ENCODE measurements at regions not wholly inside any gene's neighbourhood (a gene's known extent, or its start where the extent isn't known, plus 50 kb on each side); places are given as distances from the start of the nearest gene placed in this dataset.
A peak's percentile ranks its signal among the peaks of the same experiment; 100 is the strongest.
"Not testable (repeated sequence)": the region's sequence is repeated elsewhere in the genome, so short reads cannot be mapped to it uniquely, and the experiment has no call there.

DNA sequence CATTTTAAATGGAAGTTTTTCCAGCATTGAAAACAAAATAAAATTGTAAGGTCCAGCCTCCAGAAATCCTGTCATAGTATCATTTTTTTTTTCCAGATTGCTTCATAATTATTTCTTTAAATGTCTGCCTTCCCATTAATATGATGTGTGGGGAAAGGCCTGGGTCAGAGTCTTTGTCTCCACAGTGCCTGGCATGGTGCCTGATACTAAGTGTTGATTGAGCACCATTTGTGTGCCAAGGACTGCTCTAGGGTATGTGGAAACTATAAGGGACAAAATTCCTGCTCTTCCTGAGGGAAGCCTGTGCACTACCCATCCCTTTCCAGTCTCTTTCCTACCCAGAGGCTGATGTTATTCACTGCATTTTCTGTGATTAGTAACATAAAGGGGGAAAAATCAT is 53.1 kb upstream of the BEND4 start:
- DNase-seq, result no peak

- DNase-seq, result no peak
Observed at GRCh38 chr4:42216664-42217063, 64.2 kb upstream of the BEND4 start.

GRCh38 chr4:42225286-42225685 is 72.8 kb upstream of the BEND4 start:
- DNase-seq, result peak; percentile 1

DNA sequence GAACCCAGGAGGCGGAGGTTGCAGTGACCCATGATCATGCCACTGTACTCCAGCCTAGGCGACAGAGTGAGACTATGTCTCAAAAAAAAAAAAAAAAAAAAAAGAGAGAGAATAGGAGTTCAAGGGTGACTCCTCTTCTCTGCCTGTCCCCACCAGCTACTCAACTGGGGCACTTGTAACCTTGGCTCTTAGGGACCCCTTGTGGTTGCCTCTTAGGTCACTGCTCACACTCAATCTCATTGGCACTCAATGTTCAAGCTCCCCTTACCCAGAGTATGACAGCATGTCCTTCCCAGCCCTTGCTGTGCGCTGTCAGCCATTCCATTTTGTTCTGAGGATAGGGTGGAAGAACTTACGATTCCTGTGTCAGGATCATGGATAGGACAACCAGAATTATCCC is 82.4 kb upstream of the BEND4 start:
- DNase-seq, result no peak

GRCh38 chr4:42235304-42236021 is 83.0 kb upstream of the BEND4 start:
- DNase-seq, result no peak

GRCh38 chr4:42237010-42237409 is 84.6 kb upstream of the BEND4 start:
- no peak for DNase-seq

- no peak for DNase-seq
Observed at GRCh38 chr4:42237451-42237850, 85.0 kb upstream of the BEND4 start.

- no peak for DNase-seq
Observed at GRCh38 chr4:42248972-42249371, 96.5 kb upstream of the BEND4 start.

DNA sequence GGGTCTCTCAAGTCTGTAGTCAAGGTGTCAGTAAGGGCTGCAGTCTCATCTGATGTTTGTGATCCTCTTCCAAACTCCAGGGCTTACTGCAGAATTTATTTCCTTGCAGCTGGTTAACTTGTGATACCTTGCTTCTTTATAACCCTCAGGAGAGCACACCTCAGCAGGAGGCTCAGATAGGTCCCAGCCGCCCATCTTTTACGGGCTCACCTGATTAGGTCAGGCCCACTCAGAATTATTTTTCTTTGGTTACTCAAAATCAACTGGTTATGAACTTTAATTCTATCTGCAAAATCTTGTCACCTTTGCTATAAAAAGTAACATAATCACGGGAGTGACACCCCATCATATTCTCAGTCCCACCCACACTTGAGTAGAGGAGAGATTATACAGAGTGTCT is 99.9 kb upstream of the BEND4 start:
- no peak for DNase-seq

- not testable (repeated sequence) for DNase-seq
Observed at GRCh38 chr4:42257645-42258044, 105.2 kb upstream of the BEND4 start.

GRCh38 chr4:42262701-42263490 is 110.4 kb upstream of the BEND4 start:
- DNase-seq, result no peak

GRCh38 chr4:42265782-42266602 is 113.5 kb upstream of the BEND4 start:
- no peak for DNase-seq

DNA sequence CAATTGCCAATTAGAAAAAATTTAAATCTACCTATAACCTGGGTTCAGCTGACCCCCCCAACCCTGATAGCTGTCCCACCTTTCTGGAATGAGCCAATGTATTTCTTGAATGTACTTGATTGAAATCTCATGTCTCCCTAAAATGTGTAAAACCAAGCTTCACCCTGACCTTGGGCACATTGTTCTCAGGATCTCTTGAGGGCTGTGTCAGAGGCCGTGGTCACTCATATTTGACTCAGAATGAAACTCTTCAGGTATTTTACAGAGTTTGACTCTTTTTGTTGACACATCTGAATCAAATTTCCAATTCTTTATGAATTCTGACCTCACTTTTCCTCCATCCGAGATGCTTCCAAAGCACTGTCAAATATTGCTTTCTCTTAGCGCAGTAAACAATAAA is 115.3 kb upstream of the BEND4 start:
- no peak for DNase-seq

DNA sequence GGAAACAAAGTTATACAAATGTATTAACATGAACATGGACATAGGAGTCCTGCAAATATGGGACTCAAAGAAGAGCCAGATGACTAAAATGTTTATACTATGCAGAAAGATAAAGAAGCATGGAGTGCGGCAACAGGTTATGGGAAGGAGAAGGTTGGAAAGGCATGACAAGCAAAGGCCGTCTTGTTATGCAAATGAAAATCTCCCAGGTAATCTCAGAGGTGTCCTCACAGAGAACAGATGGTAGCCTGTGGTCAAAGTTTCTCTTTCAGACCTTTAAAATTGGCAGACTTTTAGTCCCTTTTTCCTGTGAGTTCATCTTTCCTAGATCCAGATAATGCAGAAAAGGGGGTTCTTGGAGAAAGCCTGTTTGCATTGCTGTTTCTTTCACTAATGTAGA is 116.4 kb upstream of the BEND4 start:
- no peak for DNase-seq

DNA sequence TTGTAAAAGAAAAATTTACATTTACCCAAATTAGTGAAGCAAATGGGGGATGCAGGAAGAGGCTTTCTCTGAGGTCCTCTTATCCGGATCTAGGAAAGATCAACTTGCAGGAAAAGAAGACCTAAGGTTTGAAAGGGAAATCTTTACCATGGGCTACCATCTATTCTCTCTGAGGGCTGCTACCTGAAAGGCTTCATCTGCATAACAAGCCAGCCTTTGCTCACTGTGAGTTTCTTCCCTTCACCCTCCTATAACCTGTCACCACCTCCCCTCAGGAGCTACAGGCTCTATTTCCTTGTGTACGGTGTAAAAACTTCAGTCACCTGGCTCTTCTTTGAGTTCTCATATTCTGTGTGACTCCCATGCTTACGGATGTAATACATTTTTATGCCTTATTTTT is 118.6 kb upstream of the BEND4 start:
- DNase-seq, result no peak

DNA sequence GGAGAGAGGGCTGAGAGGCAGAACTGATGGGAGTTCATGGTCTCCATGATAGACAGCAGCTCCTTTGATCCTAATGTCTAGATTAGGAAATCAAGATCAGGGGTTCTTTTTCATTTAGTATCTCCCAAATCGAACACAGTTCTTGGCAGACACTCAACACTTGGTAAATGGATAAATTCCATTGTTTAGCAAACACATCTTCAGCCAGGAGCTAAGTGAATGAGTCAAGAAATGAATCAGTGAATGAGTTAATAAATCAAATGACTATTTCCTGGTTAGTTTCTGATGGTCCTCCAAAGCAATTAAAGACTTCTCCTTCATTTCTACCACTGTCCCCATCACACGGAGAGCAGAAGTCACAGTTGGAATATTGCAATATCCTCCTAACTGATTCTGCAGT is 120.0 kb upstream of the SHISA3 start:
- no peak for DNase-seq

DNA sequence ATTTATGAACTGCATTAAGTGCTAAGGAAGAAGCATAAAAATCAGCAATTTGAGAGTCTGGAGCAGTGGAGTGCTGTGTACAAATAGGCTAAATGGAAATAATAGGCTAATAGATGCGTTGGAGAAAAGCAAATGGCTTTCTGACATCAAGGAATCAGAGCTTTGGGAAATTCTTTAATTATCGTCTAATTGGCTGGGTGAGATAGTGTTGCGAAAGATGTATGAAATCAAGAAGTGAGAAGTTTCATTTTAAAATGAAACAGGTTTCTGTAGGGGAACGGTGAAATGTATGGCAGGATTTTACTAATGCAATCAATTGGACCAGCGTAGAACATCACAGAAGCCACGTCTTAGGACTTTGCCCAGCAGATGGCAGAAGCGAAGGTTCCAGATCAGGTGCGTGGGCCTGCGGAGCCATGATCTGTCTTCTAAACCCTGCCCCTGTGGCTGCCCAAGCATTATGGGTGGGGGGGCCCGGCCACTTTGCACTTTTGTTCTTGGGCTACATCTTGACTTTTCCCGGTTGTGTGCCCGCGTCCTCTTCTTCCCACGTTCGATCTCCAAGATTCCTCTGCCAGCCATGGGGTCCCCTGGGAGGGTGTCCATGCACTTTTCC is 118.5 kb upstream of the SHISA3 start:
- DNase-seq, result peak; percentile 9

DNA sequence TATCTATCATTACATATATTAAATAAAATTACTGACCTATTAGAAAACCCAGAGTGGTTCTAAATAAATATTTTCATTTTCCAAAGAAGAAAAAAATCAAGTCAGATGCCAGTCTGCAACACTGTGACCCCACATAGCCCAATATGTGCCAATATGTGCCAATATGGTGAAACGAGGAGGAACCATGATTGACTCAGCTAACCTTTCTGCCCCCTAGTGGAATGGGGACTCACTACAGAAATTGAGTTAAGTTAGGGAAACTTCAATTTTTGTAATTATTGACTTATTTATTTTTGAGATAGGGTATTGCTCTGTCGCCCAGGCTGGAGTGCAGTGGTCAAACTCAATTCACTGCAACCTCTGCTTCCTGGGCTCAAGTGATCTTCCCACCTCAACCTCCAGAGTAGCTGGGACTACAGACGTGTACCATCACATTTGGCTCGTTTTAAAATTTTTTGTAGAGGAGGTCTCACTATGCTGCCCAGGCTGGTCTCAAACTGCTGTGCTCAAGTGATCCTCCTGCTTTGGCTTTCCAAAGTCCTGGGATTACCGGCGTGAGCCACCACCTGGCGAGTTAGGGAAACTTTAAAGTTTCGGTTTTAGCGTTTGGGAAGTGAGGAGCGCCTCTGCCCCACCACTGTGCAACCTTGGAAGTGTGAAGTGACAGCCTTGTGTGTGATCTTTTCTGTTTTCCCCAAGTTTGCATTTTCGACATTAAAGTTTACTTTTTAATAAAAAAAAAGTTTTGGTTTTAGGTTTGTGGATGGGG is 116.8 kb upstream of the SHISA3 start:
- peak; percentile 68 for DNase-seq

- no peak for DNase-seq
Observed at GRCh38 chr4:42281324-42282020, 115.8 kb upstream of the SHISA3 start.

DNA sequence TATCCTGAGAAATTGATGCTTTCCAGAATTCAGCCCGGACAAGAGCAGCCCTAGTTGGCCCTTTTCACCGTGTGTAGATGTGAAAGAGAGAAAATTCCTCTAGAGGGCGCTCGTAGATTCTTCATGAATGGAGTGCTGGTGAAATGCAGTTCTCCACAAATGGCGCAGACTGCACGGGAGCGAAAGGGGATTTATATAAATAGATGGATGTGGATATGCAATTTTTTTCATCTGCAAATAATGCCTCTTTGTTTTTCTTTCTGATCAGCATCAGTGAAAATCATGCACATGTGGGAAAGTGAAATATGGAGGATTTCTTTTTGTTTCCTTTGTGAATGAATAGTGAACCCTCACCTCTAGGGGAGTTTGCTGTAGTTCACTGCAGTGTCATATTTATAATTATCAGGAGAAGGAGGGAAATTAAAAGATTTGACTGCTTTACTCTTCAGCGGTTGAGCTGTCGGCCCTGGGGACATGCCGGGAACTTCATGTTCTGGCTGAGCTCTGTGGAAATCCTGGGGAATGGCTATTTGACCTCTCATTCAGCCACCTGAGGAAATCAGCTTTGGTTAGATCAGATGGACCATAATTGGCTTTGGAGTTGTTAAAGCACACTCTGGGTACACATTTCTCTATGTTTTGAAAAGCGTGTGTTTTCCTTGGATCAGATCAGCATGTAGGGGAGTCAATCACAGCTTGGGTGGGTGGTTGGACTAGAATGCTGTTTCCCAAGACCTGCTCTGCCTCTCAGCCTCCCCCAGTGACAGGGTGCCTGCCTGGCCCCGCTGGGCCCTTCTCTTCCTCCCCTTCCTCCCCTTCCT is 115.0 kb upstream of the SHISA3 start:
- DNase-seq, result peak; percentile 67

- no peak for DNase-seq
Observed at GRCh38 chr4:42284030-42284429, 113.3 kb upstream of the SHISA3 start.
